ENCODE measurements at regions not wholly inside any gene's neighbourhood (a gene's known extent, or its start where the extent isn't known, plus 50 kb on each side); places are given as distances from the start of the nearest gene placed in this dataset.

- CTCF ChIA-PET: no interaction called here
- no peak overlapping the region for H3K27ac Mint-ChIP-seq (ENCODE audit: unreplicated experiment)
- no TSS peak for BruUV-seq (replicated peaks)
- no peaks in the 10 kb centered on the region for H3K9me3 Mint-ChIP-seq (ENCODE audit: low read depth, unreplicated experiment)
- intact Hi-C loops (cut with micrococcal nuclease; ENCODE audit: unreplicated experiment): no loop called here
- no peak overlapping the region for H3K4me3 Mint-ChIP-seq (ENCODE audit: low read depth, unreplicated experiment)
- H3K27me3 Mint-ChIP-seq (ENCODE audit: unreplicated experiment): no peaks in the 10 kb centered on the region
- no peaks in the 10 kb centered on the region for H3K36me3 Mint-ChIP-seq (ENCODE audit: insufficient read depth, unreplicated experiment)
- no peak for TF ChIP-seq CTCF (IDR thresholded peaks at IDR 0.05; ENCODE audit: unreplicated experiment)
- no peak for DNase-seq
- no peaks in the 10 kb centered on the region for H3K4me1 Mint-ChIP-seq (ENCODE audit: low read depth, unreplicated experiment)
These were observed 145.3 kb upstream of the DPH6 start for GRCh38 chr15:35691173-35691761.

- BruUV-seq (replicated peaks): no TSS peak
- no peak for TF ChIP-seq CTCF (IDR thresholded peaks at IDR 0.05; ENCODE audit: unreplicated experiment)
- H3K4me1 Mint-ChIP-seq (ENCODE audit: low read depth, unreplicated experiment): no peaks in the 10 kb centered on the region
- H3K27me3 Mint-ChIP-seq (ENCODE audit: unreplicated experiment): no peaks in the 10 kb centered on the region
- H3K4me3 Mint-ChIP-seq (ENCODE audit: low read depth, unreplicated experiment): no peak overlapping the region
- no peak for DNase-seq
- H3K9me3 Mint-ChIP-seq (ENCODE audit: low read depth, unreplicated experiment): no peaks in the 10 kb centered on the region
- H3K36me3 Mint-ChIP-seq (ENCODE audit: insufficient read depth, unreplicated experiment): no peaks in the 10 kb centered on the region
- H3K27ac Mint-ChIP-seq (ENCODE audit: unreplicated experiment): no peak overlapping the region
- intact Hi-C loops (cut with micrococcal nuclease; ENCODE audit: unreplicated experiment): no loop called here
- CTCF ChIA-PET: no interaction called here
These were observed 146.2 kb upstream of the DPH6 start for GRCh38 chr15:35691891-35692867.

GRCh38 chr15:35693286-35693685 lies 147.3 kb upstream of the DPH6 start:
- intact Hi-C loops (cut with micrococcal nuclease; ENCODE audit: unreplicated experiment): no loop called here
- CTCF ChIA-PET: no interaction called here
- no TSS peak for BruUV-seq (replicated peaks)
- Mint-ChIP-seq H3K27ac (ENCODE audit: unreplicated experiment) (no peak overlapping the region), H3K4me1 (ENCODE audit: low read depth, unreplicated experiment) (no peaks in the 10 kb centered on the region), H3K9me3 (ENCODE audit: low read depth, unreplicated experiment) (no peaks in the 10 kb centered on the region), H3K36me3 (ENCODE audit: insufficient read depth, unreplicated experiment) (no peaks in the 10 kb centered on the region), H3K27me3 (ENCODE audit: unreplicated experiment) (no peaks in the 10 kb centered on the region), H3K4me3 (ENCODE audit: low read depth, unreplicated experiment) (no peak overlapping the region)
- DNase-seq: no peak
- no peak for TF ChIP-seq CTCF (IDR thresholded peaks at IDR 0.05; ENCODE audit: unreplicated experiment)

GRCh38 chr15:35693886-35694285 lies 147.9 kb upstream of the DPH6 start:
- no TSS peak for BruUV-seq (replicated peaks)
- CTCF ChIA-PET: no interaction called here
- Mint-ChIP-seq H3K36me3 (ENCODE audit: insufficient read depth, unreplicated experiment) (no peaks in the 10 kb centered on the region), H3K27me3 (ENCODE audit: unreplicated experiment) (no peaks in the 10 kb centered on the region), H3K4me3 (ENCODE audit: low read depth, unreplicated experiment) (no peak overlapping the region), H3K27ac (ENCODE audit: unreplicated experiment) (no peak overlapping the region), H3K4me1 (ENCODE audit: low read depth, unreplicated experiment) (no peaks in the 10 kb centered on the region), H3K9me3 (ENCODE audit: low read depth, unreplicated experiment) (no peaks in the 10 kb centered on the region)
- no peak for DNase-seq
- intact Hi-C loops (cut with micrococcal nuclease; ENCODE audit: unreplicated experiment): no loop called here
- TF ChIP-seq CTCF (IDR thresholded peaks at IDR 0.05; ENCODE audit: unreplicated experiment): no peak

All from Calu3 (cell line).